CD4-positive, alpha-beta T cell treated with Interleukin-4 for 1 hour (primary cell): ENCODE measurements at regions not wholly inside any gene's neighbourhood (a gene's known extent, or its start where the extent isn't known, plus 50 kb on each side); places are given as distances from the start of the nearest gene placed in this dataset.

Experiments used
- DNase-seq, 2 donors: peaks; one replicate each; pipeline ENCODE4 v3.0.0-alpha.2; 2020 to 2022

- DNase-seq: no peak
Measured at GRCh38 chr4:152234571-152234970, 301.3 kb downstream of the FBXW7 start.

GRCh38 chr4:152232271-152232670 is 303.6 kb downstream of the FBXW7 start:
- no peak for DNase-seq

GRCh38 chr4:152229782-152230289 is 306.1 kb downstream of the FBXW7 start:
- no peak for DNase-seq

- DNase-seq: no peak
Measured at GRCh38 chr4:152225680-152226079, 310.2 kb downstream of the FBXW7 start.

GRCh38 chr4:152224721-152225420 is 311.0 kb downstream of the FBXW7 start:
- DNase-seq: no peak

- no peak for DNase-seq
Measured at GRCh38 chr4:152224223-152224622, 311.7 kb downstream of the FBXW7 start.

GRCh38 chr4:152223600-152223999 is 312.3 kb downstream of the FBXW7 start:
- no peak for DNase-seq

GRCh38 chr4:152221816-152222516 is 313.9 kb downstream of the FBXW7 start:
- DNase-seq: no peak

GRCh38 chr4:152220201-152220666 is 315.7 kb downstream of the FBXW7 start:
- no peak for DNase-seq

- DNase-seq: no peak
Measured at GRCh38 chr4:152218576-152218975, 317.3 kb downstream of the FBXW7 start.

- no peak for DNase-seq
Measured at GRCh38 chr4:152217896-152218295, 318.0 kb downstream of the FBXW7 start.

- no peak for DNase-seq
Measured at GRCh38 chr4:152211936-152212653, 323.8 kb downstream of the FBXW7 start.

- no peak for DNase-seq
Measured at GRCh38 chr4:152209772-152210493, 326.0 kb downstream of the FBXW7 start.

GRCh38 chr4:152207378-152207720 is 328.5 kb downstream of the FBXW7 start:
- DNase-seq: no peak

- no peak for DNase-seq
Measured at GRCh38 chr4:152206646-152207377, 329.1 kb downstream of the FBXW7 start.

- no peak for DNase-seq
Measured at GRCh38 chr4:152206185-152206584, 329.7 kb downstream of the FBXW7 start.

- no peak for DNase-seq
Measured at GRCh38 chr4:152202415-152202814, 333.5 kb downstream of the FBXW7 start.

GRCh38 chr4:152200511-152201333 is 335.2 kb downstream of the FBXW7 start:
- DNase-seq: no peak

- DNase-seq: no peak
Measured at GRCh38 chr4:152197211-152197610, 338.7 kb downstream of the FBXW7 start.

- DNase-seq: no peak
Measured at GRCh38 chr4:152195888-152196287, 340.0 kb downstream of the FBXW7 start.

- no peak for DNase-seq
Measured at GRCh38 chr4:152193059-152193458, 342.8 kb downstream of the FBXW7 start.
